T-helper 2 cell (primary cell): ENCODE measurements at regions not wholly inside any gene's neighbourhood (a gene's known extent, or its start where the extent isn't known, plus 50 kb on each side); places are given as distances from the start of the nearest gene placed in this dataset.

Experiments used
- DNase-seq, 5 experiments: peaks; one replicate each; pipeline versions ENCODE4 v3.0.0 to v3.0.0-alpha.2; 2012 to 2022

DNA sequence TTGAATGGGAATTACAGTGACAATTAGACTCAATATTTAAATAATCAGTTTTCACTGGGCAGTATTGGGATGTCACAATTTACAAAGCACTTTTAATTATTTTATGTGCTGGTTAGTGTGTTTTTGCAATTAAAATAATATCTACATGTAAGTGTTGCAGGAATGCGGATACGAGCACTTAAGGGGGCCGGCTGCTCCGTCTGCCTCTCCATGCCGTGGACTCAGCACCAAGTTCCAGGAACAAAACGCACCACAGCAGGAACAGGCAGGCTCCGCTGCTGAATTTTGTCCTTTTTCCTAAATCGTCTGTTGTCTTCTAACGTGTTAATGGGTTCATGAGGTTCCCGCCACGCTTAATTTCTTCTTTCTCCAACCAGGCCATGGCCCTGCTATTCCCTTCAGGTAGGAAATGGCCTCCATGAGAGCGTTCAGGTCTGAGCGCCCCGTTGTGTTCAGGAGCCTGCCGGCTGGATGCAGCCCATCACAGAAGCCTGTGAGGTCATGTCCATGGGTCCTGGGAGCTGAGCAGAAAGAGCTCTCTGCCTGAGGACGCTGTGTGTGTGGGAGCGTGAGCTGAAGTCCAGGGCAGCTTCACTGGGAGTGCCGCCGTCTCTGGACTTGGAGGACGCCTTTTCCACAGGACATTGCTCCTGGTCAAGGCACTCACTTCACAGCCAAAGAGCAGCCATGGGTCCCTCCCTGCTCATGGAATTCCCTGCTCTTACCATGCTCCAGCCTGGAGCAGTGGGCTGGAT lies 730.3 kb downstream of the BRD1 start:
- no peak for DNase-seq

DNA sequence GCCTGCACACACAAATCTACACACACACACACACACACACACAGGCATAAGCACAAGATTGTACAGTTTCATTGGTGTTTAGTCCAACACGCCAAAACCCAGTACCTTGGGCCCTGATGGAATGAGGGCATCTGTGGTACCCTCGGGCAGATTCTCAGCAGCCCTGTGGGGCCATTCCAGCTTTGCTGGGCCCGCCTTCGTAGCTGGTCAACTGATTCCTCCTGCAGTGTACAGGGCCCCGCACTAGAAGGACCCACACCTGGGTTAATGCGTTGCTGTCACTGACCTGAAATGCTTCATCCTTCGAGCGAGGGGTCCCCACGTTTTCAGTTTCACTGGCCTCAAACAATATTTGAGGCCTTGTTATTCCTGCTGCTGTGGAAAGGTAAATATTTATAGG lies 731.2 kb downstream of the BRD1 start:
- DNase-seq, result no peak

DNA sequence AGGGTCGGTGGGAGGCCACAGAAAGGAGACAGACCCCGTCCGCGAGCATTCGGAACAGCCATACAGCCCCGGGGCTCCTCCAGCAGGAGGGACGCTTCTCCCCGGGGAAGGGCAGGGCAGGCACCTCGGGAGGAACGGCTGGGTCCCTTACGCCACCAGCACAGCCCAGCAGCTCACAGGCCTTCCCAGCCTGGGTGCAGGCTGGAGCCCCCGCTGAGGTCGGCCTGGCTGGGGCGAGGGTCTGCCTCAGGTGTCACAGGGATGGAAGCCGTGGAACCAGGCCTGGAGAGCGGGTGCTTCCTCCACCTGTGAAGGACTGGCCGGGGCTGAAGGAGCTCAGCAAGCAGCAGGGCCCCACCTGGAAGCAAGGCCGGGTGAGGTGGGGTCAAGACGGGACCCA lies 732.3 kb downstream of the BRD1 start:
- DNase-seq, result no peak

DNA sequence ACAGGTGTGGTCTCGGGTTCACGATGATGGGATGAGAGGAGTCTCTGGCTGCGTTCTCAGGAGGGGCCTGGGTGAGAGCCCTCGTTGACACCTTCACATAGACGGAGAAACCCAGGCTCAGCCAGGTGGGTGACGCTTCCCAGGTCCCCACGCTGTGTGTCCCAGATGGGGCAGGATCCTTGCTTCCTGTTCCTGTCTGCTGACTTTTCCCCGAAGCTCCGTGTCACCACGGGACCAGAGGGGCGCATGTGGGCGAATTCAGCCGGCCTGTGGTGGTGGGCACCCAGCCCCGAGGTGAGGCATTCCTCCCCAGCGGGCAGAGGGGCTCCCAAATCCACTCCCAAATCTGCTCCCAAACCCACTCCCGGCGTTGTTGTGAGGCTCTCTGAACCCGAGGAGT lies 732.8 kb downstream of the BRD1 start:
- DNase-seq, result no peak

DNA sequence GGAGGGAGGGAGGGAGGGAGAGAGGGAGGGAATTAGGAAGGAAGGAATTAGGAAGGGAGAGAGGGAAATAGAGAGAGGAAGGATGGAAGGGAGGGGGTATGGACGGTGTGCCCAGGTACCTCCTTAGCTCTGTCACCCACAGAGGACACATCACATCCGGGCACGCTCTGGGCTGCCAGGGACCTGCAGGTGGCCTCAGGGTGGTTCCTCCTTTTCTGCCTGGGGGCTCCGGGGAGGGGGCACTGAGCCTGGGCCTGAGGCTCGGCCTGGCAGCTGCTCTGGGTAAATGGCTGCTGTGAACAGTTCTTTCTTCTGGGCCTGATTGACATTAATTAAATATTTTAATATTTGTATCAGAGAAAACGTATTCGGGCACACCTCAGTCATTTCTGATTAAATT lies 733.5 kb downstream of the BRD1 start:
- DNase-seq, result no peak

DNA sequence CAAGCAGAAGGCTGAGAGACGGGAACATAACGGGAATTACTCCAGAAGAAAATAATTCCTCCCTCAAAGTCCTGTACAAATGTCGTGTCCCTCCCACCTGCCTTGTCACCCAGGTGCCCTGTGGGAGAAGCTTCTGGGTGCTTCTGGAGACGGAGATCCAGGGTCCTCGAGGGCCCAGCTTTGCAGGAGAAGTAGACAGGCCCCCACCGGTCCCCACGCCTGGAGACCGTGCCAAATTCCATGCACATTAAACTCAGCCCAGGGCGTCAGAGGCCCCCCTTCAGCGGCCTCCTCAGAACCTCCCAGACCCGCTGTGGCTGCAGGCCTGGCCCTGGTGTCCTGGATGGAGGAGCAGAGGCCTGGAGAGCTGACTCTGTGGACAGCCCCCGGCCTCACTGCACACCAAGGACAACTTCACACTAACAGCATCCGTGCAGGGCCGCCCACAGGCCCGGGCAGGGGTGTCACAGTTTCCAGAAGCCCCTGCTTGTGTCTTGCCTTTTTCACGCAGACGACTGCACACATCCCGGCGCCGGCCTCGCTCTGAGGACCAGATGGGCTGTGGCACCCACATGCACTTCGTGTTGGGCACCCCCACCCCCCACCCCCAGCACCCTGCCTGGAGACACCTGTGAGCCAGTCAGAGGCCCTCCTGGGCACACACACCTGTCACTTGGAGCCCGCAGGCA lies 734.3 kb downstream of the BRD1 start:
- no peak for DNase-seq

DNA sequence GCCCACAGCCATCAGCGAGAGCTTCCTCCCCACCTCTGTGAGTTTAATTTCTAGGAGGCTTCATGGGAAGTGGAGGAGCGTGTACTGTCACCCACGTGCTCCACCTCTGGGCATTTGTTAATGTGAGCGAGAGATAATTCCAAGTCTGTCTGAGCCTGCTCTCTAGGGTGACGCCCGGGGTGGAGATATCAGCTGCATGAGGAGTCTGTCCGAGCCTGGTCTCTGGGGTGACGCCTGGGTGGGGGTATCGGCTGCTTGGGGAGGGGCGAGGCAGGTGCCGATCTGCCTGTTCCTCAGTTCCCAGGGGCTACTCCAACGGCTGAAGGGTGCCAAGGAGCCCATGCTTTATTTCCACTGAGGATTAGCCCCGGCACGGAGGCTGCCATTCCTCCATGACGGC lies 735.0 kb downstream of the BRD1 start:
- no peak for DNase-seq

DNA sequence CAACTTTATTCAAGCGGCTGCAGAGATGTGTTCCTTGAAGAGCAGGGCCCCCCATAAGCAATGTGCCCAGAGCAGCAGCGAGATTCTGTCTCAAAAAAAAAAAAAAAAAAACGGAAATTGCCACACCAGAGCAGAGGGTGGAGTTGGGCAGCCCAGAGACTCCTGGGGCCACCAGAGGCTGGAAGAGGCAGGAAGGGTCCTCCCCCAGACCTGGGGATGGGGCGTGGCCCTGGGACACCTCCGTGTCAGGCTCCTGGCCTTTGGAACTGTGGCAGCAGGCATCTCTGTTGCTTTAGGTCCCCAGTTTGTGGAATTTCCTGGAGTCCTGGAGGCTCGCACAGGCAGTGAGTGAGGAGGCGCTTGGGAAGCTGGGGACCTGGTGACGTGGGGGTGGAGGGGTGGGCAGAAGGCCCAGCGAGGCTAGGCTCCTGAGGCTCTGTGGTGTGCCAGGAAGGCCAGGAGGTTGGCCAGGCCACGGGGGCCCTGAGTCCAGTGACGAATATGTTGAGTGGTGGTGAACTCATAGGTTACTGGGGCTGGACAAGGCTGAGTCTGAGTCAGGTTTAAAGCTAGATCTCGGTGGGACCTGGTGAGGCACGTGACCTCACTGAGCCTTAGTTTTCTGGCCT lies 735.6 kb downstream of the BRD1 start:
- no peak for DNase-seq

DNA sequence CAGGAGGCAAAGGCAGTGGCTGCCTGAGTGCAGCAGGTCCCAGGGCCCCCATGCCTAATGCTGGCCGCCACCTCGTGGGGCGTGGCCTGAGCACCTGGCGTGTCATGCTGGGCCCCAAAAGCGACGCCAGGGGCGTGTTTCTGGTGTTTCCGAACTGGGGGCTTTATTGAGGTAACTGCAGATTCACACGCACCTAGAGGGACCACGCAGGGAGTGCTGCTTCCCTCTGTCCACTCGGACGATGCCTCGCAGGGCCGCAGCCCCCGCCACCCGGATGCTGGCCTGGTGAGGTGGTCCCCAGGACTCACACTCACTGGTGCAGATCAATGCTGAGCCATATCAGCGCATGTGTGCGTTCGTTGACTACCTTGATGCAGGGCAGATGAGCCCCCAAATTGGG lies 736.2 kb downstream of the BRD1 start:
- no peak for DNase-seq

DNA sequence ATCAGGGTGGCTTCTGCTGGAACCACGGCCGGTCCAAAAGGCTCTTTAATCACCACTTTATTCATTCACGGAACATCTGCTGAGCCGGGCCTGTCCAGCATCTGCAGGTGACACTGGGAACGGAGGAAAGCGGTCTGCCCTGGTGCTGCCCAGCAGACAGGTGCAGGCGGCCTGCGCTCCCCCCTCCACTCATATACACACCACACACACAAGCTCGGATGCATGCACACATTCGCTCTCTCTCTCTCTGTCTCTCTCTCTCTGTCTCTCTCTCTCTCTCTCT lies 736.9 kb downstream of the BRD1 start:
- no peak for DNase-seq

DNA sequence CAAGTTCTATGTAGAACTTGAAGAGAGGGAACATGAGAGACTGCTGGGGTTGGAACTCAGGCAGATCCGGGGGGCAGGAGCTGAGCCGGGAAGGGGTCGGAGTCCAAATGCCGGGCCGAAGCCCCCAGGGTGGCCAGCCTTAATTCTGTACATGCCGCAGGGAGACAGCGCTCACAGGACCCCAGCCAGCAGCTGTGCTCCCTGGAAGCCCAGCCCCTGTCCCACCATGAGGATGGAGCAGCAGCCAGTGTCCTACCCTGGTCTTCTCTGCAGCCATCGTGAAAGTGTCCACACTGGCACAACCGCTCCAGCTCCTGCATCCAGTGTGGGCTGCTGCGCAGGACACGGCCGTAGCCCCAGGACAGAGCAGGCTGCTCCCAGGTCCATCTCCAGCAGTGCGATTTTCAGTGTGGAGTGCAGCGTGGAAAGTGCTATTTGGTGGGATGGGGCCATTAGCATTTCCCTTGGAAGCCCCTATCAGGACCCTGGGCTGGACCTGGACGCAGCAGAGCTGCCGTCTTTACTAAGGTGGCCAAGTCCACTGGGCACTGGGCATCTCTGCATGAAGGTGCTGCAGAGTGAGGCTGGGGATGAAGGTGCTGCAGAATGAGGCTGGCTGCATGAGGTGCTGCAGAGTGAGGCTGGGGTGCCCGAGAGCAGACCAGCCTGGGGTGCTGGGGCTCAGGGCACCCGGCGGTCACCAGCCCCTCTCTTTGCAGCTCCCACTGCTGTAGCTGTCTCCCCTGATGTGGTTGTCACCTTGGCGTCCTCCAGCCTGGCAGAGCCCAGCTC lies 737.4 kb downstream of the BRD1 start:
- no peak for DNase-seq

DNA sequence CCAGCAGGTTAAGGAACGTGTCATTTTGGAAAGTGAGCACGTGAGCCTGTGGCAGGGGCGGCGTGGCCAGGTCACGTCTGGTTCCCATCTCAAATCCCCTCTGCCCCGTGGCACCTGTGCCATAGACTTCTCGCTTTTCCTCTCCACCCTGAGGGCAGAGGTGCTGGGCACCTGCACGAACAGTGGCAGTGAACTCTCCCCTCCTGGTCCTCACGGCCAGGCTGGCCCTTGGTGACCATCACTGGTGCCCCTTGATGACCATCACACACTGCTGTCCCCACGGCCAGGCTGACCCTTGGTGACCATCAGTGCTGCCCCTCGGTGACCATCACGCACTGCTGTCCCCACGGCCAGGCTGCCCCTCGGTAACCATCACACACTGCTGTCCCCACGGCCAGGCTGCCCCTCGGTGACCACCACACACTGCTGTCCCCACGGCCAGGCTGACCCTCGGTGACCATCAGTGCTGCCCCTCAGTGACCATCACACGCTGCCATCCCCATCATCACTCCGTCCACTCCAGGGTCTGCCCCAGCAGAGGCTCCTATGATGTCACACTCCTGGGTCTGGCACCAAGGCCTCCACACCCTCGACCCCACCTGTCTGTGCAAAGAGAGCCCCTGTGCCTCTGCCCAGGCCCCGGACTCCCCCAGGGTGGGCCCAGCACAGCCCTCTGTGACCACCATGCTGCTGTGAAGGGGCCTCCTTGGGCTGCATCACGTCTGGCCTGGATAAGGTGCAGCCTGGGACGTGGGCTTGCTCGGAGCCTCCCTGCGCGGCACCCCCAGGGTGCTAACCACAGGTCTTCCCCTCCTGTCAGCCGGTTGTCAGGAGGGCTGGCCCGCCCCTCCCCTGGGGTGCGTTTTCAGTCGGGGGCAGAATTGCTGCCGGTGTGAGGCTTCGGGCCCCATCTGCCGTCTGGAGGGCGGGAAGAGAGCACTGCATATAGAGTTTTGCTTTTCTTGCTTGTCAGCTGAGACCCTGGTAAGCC lies 738.6 kb downstream of the BRD1 start:
- DNase-seq, result no peak

DNA sequence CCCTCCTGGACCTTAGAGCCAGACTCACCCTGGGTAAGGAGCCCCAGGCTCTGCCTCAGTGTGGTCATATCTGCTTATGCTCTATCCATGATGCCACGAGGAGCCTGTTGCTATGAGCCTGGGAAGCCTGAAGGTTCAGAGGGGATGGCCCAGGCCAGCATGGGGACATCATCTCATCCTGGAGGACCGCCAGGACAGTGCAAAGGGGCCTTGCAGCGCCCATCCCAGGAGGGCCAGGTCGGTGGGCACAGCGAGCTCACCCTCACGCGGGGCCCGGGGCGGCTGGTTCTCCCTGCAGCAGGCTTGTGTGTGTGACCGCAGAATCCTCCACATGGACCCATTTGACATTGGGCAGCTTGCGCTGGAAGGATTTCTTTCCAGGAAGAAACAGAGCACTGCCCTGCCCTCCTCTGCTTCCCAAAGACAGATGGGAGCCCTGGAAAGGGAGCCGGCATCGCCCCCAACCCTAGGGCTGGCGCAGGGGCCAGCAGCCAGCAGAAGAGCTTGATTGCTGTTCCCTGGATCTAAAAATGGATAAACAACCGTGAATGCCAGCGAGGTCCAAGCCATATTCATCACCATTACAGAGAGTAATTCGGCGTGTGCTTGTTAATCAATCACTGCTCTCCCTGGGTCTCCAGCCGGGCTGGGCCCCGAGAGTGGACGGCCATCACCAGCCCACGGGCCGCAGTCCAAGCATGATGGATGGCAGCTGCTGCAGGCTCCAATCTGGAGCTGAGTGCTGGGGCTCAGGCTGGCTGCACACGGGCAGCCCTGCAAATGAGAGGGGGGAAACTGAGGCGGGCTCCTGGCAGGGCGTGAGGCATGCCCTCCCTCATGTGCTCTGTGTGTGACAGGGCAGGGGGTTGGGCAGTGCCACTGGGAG lies 739.7 kb downstream of the BRD1 start:
- DNase-seq, result no peak

DNA sequence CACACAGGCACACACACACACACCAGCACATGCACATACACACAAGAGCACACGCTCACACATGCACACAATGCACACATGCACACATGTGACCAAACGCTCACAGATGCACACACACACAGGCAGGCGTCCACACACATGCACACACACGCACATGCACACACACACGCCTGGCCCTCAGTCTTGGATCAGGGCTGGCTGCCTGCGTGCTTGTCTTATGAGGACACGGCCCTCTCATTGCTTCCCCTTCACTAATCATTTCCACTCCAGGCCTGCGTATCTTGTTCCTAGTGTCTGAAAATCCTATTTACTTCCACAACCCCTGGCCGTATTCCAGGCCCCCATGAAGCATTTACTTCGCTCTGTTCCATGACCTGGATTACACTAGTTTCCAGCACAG lies 740.5 kb downstream of the BRD1 start:
- DNase-seq, result no peak

DNA sequence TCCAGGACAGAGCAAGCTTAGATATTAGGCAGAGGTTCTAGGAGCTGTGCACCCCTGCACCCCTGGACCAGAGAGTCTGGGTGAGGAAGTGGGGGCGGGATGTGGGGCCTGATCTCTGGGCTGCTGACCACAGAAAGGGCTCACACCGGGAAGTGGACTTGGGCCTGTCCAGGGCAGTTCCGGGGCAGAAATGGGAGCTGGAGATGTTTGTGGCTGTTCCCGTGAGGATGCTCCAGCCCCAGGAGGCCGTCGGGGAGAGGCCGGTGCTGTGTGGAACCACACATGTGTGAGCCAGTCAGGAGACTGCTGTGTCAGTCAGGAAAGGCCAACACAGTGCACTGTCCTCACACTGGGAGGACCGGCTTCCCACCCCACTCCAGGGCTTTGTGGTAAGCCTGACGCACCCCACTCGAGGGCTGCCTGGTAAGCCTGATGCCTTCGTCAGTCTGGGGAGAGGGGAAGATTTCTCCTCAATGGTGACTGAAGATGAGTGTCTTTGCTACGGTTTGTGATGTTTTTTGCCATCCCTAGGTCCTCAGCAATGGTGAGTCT lies 741.0 kb downstream of the BRD1 start:
- no peak for DNase-seq

DNA sequence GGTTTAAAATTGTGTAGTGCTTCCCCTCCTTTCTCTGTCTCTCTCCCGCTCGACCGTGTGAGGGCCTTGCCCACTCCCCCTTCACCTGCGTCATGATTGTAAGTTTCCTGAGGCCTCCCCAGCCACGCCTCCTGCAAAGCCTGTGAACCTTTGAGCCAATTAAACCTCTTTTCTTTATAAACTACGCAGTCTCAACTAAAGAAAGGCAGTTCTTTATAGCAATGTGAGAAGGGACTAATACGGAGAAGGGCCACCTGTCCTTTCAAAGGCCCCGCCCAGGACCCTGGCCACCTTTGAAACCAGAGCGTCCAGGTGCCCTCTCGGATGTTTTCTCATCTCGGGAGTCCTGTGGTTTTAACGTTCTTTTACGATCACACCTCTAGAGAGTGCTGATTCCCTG lies 741.5 kb downstream of the BRD1 start:
- no peak for DNase-seq

DNA sequence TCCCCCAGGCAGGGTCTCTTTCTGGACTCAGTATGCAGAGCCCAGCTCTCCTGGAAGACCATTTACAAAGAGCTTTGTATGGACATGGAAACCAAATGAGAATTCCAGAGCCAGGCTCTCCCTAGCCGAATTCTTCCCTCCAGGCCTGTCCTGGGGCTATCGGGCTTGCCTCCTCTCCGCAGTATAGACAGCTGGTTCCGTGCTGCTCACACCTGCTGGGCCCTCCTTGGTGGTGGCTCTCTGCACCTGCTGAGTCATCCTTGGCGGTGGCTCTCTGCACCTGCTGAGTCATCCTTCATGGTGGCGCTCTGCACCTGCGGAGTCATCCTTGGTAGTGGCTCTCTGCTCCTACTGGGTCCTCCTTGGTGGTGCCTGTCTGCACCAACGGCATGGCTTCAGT lies 743.5 kb downstream of the BRD1 start:
- no peak for DNase-seq

DNA sequence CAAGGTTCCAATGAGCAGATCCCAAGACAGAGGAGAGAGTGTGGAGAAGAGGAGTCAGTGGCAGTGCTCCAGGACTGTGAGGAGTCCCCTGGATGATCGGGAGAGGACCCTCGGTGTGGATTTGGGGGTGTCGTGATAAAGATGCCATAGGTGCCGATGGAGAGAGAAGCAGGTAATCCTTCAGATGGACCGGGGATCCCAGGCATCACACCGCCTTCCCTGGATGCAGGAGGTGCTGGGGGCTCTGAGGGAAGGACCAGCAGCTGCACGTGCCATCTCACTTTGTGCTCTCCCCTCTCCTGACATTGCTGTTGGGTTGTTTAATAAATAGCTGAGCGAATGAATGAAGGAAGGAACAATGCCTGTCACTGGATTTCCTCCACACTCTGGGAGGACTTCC lies 744.1 kb downstream of the BRD1 start:
- no peak for DNase-seq

DNA sequence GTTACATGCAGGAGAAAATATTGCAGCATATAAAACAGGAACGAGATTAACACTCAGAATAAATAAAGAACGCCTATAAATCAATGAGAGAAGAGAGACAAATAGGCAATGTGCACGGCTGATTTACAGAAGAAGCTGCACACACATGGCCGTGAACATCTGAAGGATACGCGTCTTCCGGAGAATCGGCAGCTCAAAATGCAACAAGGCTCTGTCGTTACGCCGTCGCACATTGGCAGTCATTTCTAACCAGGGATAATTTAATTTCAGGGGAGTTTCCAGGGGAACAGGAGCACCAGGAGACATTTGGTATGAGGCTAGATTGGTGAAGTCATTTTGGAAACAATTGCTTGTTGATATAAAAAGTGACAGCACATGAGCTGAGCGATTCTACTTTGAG lies 745.2 kb downstream of the BRD1 start:
- DNase-seq, result no peak

DNA sequence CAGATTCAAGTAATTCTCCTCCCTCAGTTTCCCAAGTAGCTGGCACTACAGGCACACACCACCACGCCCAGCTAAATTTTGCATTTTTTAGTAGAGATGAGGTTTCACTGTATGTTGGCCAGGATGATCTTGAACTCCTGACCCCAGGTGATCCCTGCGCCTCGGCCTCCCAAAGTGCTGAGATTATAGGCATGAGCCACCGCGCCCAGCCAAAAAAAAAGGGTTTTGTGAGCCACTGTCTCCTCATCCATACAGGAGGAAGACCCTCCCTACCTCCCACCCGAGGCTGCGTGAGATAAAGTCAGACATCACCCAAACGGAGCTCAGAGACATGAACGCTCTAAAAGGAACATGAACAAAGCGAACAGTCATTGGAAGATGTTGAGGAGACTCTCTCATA lies 745.7 kb downstream of the BRD1 start:
- DNase-seq, result no peak

DNA sequence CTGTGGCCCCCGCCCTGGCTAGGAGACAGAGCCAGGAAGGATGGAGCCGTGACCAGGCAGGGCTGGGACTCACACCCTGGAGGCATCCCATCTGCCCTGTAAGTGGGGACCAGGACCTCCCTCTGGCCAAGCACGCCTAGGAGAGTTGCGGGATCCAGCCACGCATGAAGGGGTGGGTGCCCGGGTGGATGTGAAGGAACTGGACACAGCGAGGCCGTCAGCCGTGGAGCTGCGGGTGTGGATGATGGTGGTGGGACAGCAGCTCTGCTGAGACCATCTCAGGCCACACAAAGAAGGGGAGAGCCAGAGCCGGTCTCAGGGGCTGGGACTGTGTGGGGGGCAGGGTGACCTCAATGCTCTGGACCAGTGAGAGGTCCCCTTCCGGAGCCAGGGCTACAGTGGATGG lies 746.4 kb downstream of the BRD1 start:
- no peak for DNase-seq
